HG03575 (cell line): ENCODE measurements at regions not wholly inside any gene's neighbourhood (a gene's known extent, or its start where the extent isn't known, plus 50 kb on each side); places are given as distances from the start of the nearest gene placed in this dataset.

Experiments
- ATAC-seq: cut with Tn5 transposase; IDR thresholded peaks from one replicate; pipeline ENCODE4 v1.9.1; 2021; ENCODE audit not compliant: unreplicated experiment, insufficient number of reproducible peaks, low FRiP score; ENCODE audit errors: extremely low read depth

- ATAC-seq, result no peak
Measured at GRCh38 chr4:178696515-178696914, 1254.3 kb upstream of the AGA start.

GRCh38 chr4:178712486-178712885 lies 1270.2 kb upstream of the AGA start:
- no peak for ATAC-seq

DNA sequence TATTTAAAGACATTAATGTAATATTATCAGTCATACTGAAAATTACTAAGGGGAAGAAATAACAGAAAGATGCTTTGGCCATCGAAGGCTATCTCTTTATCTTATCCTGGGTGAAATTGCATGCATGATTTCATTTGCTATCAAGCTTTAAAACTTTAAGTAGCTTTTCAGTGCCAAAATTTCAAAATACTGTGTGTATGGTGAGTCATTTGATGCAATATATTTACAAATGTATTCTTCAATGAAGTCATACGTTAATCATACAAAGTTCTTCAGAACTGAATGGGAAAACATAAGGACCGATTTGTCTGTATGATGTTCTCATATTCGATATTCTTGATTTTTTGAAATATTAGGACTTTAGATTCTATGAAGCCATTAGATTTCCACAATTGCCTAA lies 1295.8 kb upstream of the AGA start:
- ATAC-seq, result no peak

DNA sequence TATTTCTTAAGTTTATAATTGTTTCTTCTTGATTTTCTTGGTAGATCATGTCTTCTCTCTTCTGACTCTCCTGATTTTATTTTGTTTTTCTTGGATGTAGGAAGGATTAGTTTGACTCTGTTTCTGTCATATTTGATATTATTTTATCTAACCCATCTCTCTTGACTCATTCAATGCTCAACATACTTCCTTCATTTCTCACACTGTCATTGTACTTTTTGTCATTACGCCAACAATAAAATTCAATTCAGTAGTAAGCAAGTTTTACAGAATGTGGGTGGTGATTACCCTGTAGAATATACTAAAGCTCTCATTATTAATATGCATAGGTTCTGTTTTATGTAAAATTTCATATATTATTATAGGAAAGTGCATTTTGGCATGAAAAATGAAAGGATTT lies 1303.0 kb upstream of the AGA start:
- no peak for ATAC-seq

GRCh38 chr4:178752954-178753525 lies 1310.8 kb upstream of the AGA start:
- ATAC-seq, result no peak

DNA sequence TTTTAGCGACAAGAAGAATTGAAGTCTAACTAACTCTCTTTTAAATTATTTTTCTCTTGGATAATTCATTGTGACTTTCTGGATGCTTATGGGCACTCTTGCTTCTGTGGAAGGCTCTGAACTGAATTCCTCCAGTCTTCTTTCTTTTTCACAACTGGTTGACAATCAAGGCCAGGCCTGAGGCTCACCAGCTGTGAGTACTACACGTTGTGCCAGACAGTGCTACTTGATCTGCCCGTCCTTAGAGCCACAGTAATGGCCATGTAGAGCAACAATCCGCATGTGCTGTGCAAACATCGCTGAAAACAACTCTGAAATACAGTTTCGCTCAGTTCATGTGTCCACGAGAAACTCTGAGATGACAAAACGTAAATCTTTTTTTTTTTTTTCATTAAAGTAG lies 1336.3 kb upstream of the AGA start:
- no peak for ATAC-seq

DNA sequence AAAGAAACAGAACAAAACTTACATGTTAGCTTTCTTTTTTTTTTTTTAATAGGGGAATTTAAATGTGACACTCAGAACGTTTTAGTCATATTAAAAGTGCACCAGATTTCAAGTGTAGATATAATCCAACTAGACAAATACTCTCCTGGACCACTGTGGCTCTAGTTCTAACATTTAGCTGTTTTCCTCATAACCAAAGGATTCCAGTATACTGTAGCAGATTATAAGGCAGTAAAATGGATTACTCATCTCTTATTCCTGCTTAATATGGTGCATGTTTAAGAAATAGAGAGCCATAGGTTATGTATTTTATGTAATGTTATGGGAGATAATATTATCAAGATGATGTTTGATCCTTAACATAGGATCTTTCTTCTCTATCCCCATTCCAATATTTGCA lies 1339.5 kb upstream of the AGA start:
- no peak for ATAC-seq

DNA sequence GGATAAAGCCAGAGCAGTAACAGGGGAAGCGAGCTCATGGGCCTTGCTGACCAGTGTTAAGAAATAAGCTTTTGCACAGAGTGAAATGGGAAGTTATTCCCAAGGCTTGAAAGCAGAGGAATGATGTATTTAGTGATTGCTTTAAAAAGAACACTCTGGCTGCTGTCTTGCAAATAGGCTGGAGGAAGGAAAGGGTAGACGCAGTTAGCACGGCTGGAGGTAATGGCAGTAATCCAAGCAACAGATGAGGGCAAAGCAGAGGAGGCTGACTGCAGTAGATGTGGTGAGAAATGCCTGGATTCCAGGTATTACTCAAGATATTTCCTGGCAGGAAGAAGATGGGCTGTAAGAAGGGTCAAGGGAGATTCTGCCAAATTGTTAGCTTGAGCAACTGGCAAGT lies 1342.3 kb upstream of the AGA start:
- no peak for ATAC-seq

DNA sequence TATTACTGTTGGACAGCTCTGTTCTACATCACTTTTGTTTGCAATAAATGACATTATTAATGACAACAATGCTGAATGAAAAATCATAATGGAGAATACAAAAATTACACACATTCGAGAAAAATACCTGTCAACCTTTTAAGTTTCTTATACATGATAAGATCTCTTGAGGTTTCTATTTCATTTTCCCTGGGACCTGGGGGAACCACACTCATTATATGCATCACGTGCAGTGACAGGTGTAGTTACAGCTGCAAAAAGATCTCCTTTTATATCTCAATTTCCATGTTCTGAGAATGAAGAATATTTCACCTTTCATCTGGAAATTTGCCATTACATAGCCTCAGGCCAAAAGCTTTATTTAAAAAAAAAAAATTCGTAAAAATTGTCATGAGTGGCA lies 1347.0 kb upstream of the AGA start:
- ATAC-seq, result no peak

DNA sequence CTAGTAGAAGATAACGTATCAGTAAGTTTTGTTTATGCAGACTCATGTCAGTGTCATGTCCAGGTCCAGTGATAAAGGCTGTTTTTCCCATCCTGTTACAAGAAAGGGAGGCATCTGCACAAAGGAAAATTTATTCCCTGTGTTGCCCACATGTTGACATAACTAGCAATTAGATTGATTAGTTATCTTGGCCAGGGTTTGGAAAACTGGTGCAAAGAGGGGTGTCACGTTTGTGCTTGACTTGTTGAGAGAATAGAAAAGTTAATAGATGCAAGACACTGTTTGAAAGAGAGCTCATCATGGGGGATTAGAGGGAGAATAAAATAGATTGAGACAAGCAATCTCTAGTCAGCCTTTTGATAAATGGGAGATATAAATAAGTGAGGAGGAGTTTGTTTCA lies 1357.0 kb upstream of the AGA start:
- no peak for ATAC-seq

GRCh38 chr4:178808106-178808505 lies 1365.9 kb upstream of the AGA start:
- ATAC-seq, result no peak

DNA sequence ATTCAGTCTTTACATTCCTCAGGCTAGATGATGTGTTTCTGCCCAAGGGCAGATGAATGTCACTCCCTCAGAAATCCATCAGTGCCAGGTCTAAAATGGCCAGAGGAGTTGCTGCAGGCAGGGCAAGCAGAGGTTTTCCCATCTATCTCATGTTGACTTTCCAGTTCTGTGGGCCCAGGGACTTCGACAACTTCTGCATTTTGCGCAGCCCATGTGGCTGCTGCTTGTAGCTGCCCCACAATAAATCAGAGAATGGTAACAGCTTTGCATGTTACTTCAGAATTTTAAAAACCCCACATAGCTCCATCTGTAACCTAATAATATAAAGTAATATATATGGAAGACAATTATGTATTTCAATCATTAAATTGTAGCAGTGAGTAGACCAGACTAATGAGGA lies 1367.7 kb upstream of the AGA start:
- ATAC-seq, result no peak

GRCh38 chr4:178811356-178811755 lies 1369.1 kb upstream of the AGA start:
- ATAC-seq, result no peak

DNA sequence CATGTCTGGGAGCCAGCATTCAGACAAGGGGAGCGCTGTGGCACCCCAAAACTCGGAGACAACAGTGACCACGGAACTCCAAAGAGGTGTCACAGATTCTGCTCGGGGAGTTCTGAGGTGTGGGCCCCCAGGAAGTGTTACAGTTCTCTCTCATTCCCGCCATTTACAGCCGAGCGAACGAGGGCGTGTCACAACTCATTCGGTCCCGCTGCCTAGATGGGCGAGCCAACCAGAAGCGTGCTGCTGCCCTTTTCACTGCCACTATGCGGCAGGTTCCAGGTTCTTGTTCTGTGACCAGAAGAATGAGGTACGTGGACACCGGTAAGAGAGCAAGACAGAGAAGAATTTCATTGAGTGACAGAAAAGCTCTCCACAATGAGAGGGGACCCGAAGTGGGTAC lies 1370.6 kb upstream of the AGA start:
- ATAC-seq, result no peak

GRCh38 chr4:178814908-178815307 lies 1372.7 kb upstream of the AGA start:
- no peak for ATAC-seq

GRCh38 chr4:178823673-178824295 lies 1381.5 kb upstream of the AGA start:
- ATAC-seq, result no peak

- no peak for ATAC-seq
Measured at GRCh38 chr4:178836865-178837264, 1394.6 kb upstream of the AGA start.

DNA sequence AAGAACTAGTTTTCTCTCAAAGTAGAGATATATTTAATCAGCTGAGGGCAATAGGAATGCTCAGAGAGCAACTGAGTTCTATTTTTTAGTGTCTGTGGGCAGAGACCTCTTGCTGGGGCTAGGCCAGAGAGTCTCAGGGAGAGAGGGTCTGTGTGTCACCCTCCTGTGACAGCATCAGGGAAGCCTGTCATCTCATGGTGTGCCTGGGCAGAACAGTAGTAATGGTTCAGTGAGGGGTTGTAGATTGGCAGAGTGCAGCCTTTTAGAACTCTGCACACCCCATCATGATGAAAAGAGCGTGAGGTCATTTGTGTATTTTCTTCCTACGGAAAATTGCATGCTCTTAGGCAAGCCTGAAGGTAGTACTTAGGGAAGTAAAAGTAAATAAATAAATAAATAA lies 1396.5 kb upstream of the AGA start:
- ATAC-seq, result no peak

DNA sequence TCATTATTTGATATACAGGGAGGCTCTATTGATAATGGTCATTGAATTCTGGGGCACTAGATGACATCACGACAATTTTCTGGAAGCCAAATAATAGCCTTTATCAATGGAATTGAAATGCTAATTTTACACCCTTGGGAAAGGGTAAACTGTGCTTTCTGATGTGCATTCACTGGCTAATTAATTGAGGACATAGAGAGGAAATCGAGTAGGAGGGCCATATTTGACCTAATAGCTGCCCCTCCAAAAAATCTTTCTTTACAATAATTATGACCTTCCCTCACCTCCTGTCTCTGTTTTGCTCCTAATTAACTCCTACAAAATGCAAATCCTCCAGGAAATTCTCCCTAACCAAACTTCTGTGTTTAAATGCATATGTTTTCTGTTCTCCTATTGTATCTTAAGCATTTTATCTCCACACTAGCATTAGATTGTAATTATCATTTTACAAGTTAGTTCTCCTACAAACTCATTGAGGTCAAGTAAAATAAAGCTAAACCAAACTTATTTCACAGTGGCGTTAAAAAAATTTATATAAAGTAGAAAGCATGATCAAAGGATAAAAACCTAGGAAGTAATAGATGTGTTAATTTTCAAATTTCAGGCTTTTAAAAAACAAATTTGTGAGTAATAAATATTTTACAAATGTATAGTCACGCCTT lies 1414.0 kb upstream of the AGA start:
- no peak for ATAC-seq

DNA sequence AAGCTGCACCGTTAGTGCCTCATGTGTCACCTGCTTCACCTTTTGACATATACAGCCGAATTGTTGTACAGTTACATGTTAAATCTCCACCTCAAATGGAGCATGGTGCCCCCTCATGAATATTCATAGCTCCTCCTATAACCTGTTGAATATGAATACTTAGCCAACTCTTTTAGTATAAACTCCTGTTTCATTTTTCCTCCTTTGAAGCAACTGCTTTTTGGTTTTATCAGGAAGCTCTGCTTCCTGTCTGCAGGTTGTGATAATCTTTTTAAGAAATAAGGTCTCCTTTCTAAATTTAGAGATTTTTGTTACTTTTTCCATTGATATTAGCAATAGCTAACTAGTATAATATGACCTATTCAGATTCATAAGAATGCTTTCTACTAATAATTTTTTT lies 1429.2 kb upstream of the AGA start:
- ATAC-seq, result no peak

- no peak for ATAC-seq
Measured at GRCh38 chr4:178881937-178882336, 1439.7 kb upstream of the AGA start.
